WERI-Rb-1 (cell line): ENCODE measurements at regions not wholly inside any gene's neighbourhood (a gene's known extent, or its start where the extent isn't known, plus 50 kb on each side); places are given as distances from the start of the nearest gene placed in this dataset.

Experiments used
- DNase-seq: peaks from one replicate; pipeline ENCODE4 v3.0.0-alpha.2; 2020
- H3K27ac ChIP-seq: fragments of 250-450 bp; sonication (Bioruptor Pico); 2 replicates; pipeline ENCODE4 v1.5.1; 2020; ENCODE audit warnings: mild to moderate bottlenecking, moderate library complexity
- H3K27me3 ChIP-seq: fragments of 250-450 bp; sonication (Bioruptor Pico); 2 replicates; pipeline ENCODE4 v1.5.1; 2021; ENCODE audit warnings: mild to moderate bottlenecking, low read depth, moderate library complexity; ENCODE audit not compliant: insufficient read depth, severe bottlenecking
- H3K36me3 ChIP-seq: fragments of 250-450 bp; sonication (Bioruptor Pico); 2 replicates; pipeline ENCODE4 v1.5.1; 2020; ENCODE audit warnings: mild to moderate bottlenecking, moderate library complexity
- H3K4me3 ChIP-seq: 2 replicates; pipeline ENCODE4 v1.5.1; 2011; ENCODE audit warnings: low read depth, mild to moderate bottlenecking, control low read depth, low read length
- H3K9me3 ChIP-seq: fragments of 250-450 bp; sonication (Bioruptor Pico); 2 replicates; pipeline ENCODE4 v1.5.1; 2021; ENCODE audit warnings: mild to moderate bottlenecking, moderate library complexity; ENCODE audit not compliant: severe bottlenecking
- CTCF ChIP-seq: IDR thresholded peaks from 2 replicates; pipeline ENCODE4 v1.5.1; 2011; ENCODE audit warnings: low read depth, mild to moderate bottlenecking, control low read depth, inconsistent platforms, low read length

- TF ChIP-seq CTCF = no peak
- no peaks in the 10 kb centered on the region for H3K9me3 ChIP-seq
- H3K27ac ChIP-seq = no peak overlapping the region
- no peak for DNase-seq
- H3K36me3 ChIP-seq = no peaks in the 10 kb centered on the region
- H3K27me3 ChIP-seq = no peaks in the 10 kb centered on the region
- H3K4me3 ChIP-seq = no peak overlapping the region
These were observed 88.1 kb downstream of the CMPK2 start for GRCh38 chr2:6777626-6778025.

GRCh38 chr2:6780765-6781274, 84.9 kb downstream of the CMPK2 start:
- no peaks in the 10 kb centered on the region for H3K9me3 ChIP-seq
- no peak for DNase-seq
- TF ChIP-seq CTCF = no peak
- H3K27ac ChIP-seq = no peak overlapping the region
- H3K36me3 ChIP-seq = no peaks in the 10 kb centered on the region
- no peak overlapping the region for H3K4me3 ChIP-seq
- H3K27me3 ChIP-seq = no peaks in the 10 kb centered on the region

GRCh38 chr2:6782517-6783237, 83.0 kb downstream of the CMPK2 start:
- H3K27me3 ChIP-seq = no peaks in the 10 kb centered on the region
- no peaks in the 10 kb centered on the region for H3K36me3 ChIP-seq
- TF ChIP-seq CTCF = no peak
- H3K9me3 ChIP-seq = no peaks in the 10 kb centered on the region
- no peak overlapping the region for H3K27ac ChIP-seq
- H3K4me3 ChIP-seq = no peak overlapping the region
- no peak for DNase-seq

- TF ChIP-seq CTCF = no peak
- Histone ChIP-seq H3K27ac (no peak overlapping the region), H3K4me3 (no peak overlapping the region), H3K9me3 (no peaks in the 10 kb centered on the region), H3K27me3 (no peaks in the 10 kb centered on the region), H3K36me3 (no peaks in the 10 kb centered on the region)
- DNase-seq = no peak
These were observed 82.5 kb downstream of the CMPK2 start for GRCh38 chr2:6783238-6783614.

GRCh38 chr2:6784291-6784690, 81.4 kb downstream of the CMPK2 start:
- no peak for DNase-seq
- Histone ChIP-seq H3K4me3 (no peak overlapping the region), H3K27me3 (no peaks in the 10 kb centered on the region), H3K9me3 (no peaks in the 10 kb centered on the region), H3K36me3 (no peaks in the 10 kb centered on the region), H3K27ac (no peak overlapping the region)
- TF ChIP-seq CTCF = no peak

GRCh38 chr2:6785493-6785892, 80.2 kb downstream of the CMPK2 start:
- Histone ChIP-seq H3K36me3 (no peaks in the 10 kb centered on the region), H3K27ac (no peak overlapping the region), H3K4me3 (no peak overlapping the region), H3K9me3 (no peaks in the 10 kb centered on the region), H3K27me3 (no peaks in the 10 kb centered on the region)
- no peak for TF ChIP-seq CTCF
- DNase-seq = no peak
